HG03095 (cell line): ENCODE measurements at regions not wholly inside any gene's neighbourhood (a gene's known extent, or its start where the extent isn't known, plus 50 kb on each side); places are given as distances from the start of the nearest gene placed in this dataset.

Experiments
- ATAC-seq: cut with Tn5 transposase; IDR thresholded peaks from one replicate; pipeline ENCODE4 v1.9.1; 2021; ENCODE audit warnings: moderate library complexity; ENCODE audit not compliant: unreplicated experiment

GRCh38 chr10:105807935-105808587 lies 1167.0 kb downstream of the SORCS3 start:
- ATAC-seq, result no peak

GRCh38 chr10:105803206-105803605 lies 1162.1 kb downstream of the SORCS3 start:
- no peak for ATAC-seq

- ATAC-seq, result no peak
Observed at GRCh38 chr10:105800641-105801040, 1159.6 kb downstream of the SORCS3 start.

- no peak for ATAC-seq
Observed at GRCh38 chr10:105798328-105798889, 1157.3 kb downstream of the SORCS3 start.

DNA sequence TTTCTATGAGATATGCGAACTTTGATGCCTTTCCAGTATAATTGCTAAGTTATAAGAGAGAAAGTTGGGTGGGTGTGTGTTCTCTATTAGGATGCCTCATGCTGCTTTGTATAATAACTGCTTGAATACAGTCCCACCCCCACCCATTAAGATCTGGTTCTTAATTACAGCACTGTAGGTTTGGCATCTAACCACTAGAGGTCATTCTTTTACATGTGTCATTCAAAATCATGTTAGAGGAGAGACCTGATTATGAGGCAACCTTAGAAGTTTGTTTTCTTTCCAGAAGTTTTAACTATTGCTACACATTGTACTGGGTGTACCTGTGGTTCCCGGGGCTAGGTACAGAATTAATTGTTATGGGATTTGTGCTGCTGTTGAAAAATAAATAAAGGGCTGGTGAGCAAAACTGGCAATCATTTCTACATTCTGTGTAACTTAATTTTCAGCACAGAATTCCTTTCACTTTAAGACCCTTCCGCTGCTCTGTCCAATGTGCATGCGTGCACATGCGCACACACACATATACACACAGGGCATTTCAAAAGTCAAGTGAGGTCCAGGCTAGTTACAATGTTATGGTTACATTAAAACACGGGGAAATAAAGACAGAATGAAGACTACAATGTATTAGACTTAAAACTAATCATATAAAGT lies 1156.3 kb downstream of the SORCS3 start:
- ATAC-seq, result peak; percentile 70

DNA sequence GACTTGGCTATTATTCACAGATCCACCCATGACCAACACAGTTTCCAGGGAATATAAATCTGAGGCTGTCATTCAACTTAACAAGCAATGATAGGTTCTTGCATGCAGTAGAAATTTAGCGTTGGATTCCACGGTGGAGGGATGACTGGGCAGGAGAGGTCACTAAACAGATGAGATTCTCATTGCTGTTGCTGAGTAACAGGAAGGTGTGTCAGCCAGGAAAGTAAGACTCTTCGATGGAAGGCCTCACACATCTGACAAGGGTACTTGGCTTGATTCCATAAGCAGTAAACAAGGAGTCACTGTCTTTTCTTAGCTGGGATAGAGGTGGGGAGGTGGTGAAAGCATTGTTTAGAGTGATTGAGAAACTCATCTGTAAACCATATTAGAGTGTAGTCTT lies 1152.0 kb downstream of the SORCS3 start:
- ATAC-seq, result no peak

GRCh38 chr10:105785721-105786120 lies 1144.6 kb downstream of the SORCS3 start:
- ATAC-seq, result no peak

DNA sequence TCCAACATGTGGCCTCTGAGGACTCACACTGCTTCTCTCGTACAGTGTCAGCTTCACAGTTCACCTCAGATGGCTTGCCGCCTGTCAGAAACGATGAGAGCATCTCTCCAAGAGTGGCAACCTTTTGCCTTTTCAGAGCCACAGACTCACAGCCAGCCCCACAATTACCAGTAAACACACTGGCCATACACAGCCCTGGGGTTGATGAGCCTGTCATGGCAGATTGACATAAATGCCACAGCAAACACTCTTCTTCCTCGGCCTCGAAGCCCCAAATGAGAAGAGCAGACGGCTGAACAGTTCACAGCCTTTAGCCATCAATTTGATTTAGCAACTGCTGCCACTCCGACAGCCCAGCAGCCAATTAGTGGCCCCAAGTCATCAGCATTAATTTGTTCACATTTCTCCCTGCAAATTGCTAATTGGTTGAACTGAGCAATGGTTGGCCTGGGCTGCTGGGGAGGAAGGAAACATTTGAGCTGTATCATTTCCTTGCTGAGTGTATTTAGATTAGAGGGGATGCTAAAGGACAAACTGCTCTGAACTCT lies 1142.9 kb downstream of the SORCS3 start:
- ATAC-seq, result no peak

- ATAC-seq, result no peak
Observed at GRCh38 chr10:105774881-105775280, 1133.8 kb downstream of the SORCS3 start.

GRCh38 chr10:105774351-105774750 lies 1133.3 kb downstream of the SORCS3 start:
- ATAC-seq, result no peak

DNA sequence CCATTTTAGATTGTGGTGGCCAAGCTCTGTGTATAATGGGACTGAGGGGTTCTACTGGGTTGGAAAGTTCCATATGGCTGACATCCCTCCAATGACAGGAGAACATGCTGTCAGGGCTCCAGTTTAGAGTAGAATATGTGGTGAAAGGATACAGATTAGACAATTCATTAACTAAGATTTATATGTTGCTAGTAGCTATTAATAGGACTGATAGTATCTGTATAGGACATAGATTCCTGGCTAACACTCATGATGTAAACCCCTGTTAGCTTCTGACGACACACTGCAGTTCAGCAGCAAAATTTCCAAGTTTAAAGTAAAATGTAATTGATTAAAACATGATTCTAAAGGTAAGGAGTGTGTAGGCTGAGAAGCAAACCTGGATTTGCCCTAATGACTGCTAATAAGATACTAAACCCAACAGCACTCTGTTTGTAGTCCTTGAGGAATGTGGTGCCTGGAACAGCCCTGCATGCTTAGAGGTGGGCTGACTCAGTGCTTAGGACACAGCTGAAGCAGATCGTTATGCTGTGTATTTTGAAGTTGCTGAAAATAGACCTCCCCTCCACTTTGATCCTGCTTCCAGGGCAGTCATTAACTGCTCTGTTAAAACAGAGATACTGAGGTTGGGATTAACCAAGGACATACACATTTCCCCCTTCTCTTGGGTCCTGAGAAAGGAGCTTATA lies 1129.6 kb downstream of the SORCS3 start:
- no peak for ATAC-seq

DNA sequence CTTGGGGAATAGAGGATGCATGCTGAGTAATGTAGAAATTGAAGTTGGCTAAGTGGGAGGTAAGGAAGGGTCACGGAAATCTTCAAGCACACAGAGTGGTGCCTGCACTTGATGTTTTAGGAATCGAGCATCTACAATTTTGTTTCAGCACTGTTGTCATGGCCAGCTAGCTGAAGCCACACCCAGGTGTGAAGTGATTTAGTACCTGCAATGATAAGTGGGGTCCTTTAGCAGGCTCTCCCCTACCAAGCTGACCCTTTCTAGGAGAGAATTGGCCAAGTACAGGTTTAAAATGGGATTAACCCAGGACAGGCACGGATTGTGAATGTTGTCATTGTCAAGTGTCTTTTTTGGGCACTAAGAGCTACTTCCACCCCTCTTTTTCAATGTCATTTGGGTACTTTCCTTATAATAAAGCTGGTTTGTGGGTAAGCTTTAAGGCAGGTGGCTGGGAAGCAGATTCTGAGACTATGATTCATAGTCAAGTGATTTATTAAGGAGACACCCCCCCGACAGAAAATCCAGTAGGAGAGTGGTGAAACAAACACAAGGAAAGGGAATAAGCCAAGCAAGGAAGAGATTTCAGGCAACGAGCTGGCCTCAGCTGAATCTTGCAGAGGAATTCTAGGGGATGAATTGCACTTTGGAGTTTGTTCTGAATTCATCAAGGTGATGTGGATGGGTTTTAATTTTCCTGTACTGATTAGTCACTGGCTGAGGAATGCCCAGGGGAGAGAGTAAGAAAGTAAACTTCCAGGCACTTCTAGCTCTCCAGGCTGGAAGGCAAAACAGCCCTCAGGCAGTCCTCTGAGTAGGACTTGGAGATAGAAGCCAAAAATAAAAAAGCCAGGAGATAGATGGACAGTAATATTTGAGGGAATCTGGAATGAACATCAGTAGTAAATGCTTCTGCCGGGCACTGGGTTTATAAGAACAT lies 1128.4 kb downstream of the SORCS3 start:
- no peak for ATAC-seq

DNA sequence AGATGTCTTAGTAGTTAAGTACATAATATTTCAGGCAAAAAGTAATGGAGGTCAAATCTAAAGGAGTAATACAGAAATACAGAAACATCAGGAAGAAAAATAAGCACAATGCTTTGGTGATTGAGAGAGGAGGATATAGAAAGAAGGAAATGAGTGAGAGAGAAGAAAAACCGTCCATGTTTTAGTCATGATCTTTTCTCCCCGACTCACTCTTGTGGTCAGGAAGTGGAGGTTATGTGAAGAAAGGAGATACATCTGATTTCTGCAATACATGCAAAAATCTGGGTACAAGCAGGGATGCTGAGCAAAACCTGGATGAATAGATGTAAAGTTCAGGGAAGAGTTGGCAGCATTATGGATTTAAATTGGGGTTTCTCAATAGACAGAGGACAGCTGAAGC lies 1122.5 kb downstream of the SORCS3 start:
- no peak for ATAC-seq

DNA sequence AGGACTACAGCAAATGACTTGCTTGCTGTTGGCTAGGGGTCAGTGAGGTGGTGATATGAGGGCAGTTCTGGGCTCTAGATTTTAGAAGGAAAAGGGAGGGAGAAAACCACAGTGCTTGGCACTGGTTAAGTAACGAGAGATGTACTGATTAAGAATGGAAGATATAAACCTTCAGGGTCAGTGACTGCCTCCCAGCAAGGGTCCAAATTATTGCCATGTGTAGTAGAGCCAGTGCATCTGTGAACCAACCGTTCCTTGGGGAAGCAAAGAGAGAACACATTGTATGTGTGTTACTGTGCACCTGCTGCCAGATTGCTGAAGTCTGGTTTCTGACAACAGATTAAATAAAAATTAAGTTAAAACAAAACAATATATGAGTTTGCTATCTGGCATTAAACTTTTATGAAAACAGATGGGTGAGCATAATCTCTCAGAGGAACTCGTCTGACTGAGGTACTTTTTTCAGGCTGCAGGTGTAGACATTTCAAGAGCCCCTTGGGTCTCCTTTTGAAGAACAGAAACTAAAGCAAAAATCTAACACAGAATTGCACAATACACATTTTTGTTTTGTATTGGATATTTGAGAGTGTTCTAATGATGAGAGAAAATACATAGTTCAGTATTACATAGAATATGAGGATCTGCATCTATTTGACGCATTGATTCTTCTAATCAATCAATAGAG lies 1120.6 kb downstream of the SORCS3 start:
- no peak for ATAC-seq

- ATAC-seq, result no peak
Observed at GRCh38 chr10:105759669-105760068, 1118.6 kb downstream of the SORCS3 start.

GRCh38 chr10:105758209-105758998 lies 1117.3 kb downstream of the SORCS3 start:
- ATAC-seq, result no peak

- no peak for ATAC-seq
Observed at GRCh38 chr10:105757302-105757701, 1116.2 kb downstream of the SORCS3 start.

GRCh38 chr10:105756386-105756785 lies 1115.3 kb downstream of the SORCS3 start:
- ATAC-seq, result no peak

GRCh38 chr10:105751688-105752087 lies 1110.6 kb downstream of the SORCS3 start:
- ATAC-seq, result no peak
